Mesenchymal stem cell (in vitro differentiated cells and primary cell): ENCODE measurements at regions not wholly inside any gene's neighbourhood (a gene's known extent, or its start where the extent isn't known, plus 50 kb on each side); places are given as distances from the start of the nearest gene placed in this dataset.
A peak's percentile ranks its signal among the peaks of the same experiment; 100 is the strongest.

Experiments used
- DNase-seq: peaks from one replicate; pipeline ENCODE4 v3.0.0-alpha.2; 2013
- H2AFZ ChIP-seq: one replicate; pipeline ENCODE4 v1.6.1; 2013; ENCODE audit warnings: low read depth, mild to moderate bottlenecking, control low read depth, inconsistent platforms, low read length, moderate library complexity
- H2AK5ac ChIP-seq: 2 replicates; pipeline ENCODE4 v1.6.1; 2013; ENCODE audit warnings: low read length, moderate library complexity, mild to moderate bottlenecking, inconsistent platforms; ENCODE audit not compliant: severe bottlenecking
- H2BK120ac ChIP-seq: one replicate; pipeline ENCODE4 v1.6.1; 2013; ENCODE audit warnings: low read depth, mild to moderate bottlenecking, inconsistent platforms, low read length, moderate library complexity
- H2BK12ac ChIP-seq, 2 experiments: one replicate each; pipeline ENCODE4 v1.6.1; 2013; ENCODE audit warnings: inconsistent platforms in 2 of 2, low read length in 2 of 2, mild to moderate bottlenecking in 2 of 2, moderate library complexity in 2 of 2, control low read depth in 1 of 2
- H2BK15ac ChIP-seq: one replicate; pipeline ENCODE4 v1.6.1; 2013; ENCODE audit warnings: mild to moderate bottlenecking, low read depth, inconsistent platforms; ENCODE audit not compliant: poor library complexity, severe bottlenecking
- H2BK5ac ChIP-seq: 2 replicates; pipeline ENCODE4 v1.6.1; 2013; ENCODE audit warnings: low read depth, mild to moderate bottlenecking, low read length, control low read depth, inconsistent platforms; ENCODE audit not compliant: poor library complexity, severe bottlenecking
- H3K14ac ChIP-seq, 2 experiments: one replicate each; pipeline ENCODE4 v1.6.1; 2013; ENCODE audit warnings: inconsistent platforms in 2 of 2, low read length in 2 of 2, control low read depth in 1 of 2, mild to moderate bottlenecking in 1 of 2, moderate library complexity in 1 of 2
- H3K18ac ChIP-seq, 2 experiments: one replicate each; pipeline ENCODE4 v1.6.1; 2013; ENCODE audit warnings: inconsistent platforms in 2 of 2, low read length in 2 of 2, control low read depth in 1 of 2, low read depth in 1 of 2, mild to moderate bottlenecking in 1 of 2
- H3K23ac ChIP-seq, 2 experiments: one replicate each; pipeline ENCODE4 v1.6.1; 2013; ENCODE audit warnings: inconsistent platforms in 2 of 2, low read length in 2 of 2, mild to moderate bottlenecking in 2 of 2, moderate library complexity in 2 of 2, control low read depth in 1 of 2
- H3K27ac ChIP-seq: 2 replicates; pipeline ENCODE4 v1.5.1; 2013; ENCODE audit warnings: mild to moderate bottlenecking, moderate library complexity, low read length, control low read depth, inconsistent platforms; ENCODE audit not compliant: poor library complexity, severe bottlenecking
- H3K27me3 ChIP-seq, 2 experiments: 2 replicates each; pipeline versions ENCODE4 v1.6.1 to v1.7.0; 2013; ENCODE audit warnings: low read length in 2 of 2, mild to moderate bottlenecking in 2 of 2, moderate library complexity in 2 of 2, control low read depth in 1 of 2, inconsistent platforms in 1 of 2; ENCODE audit not compliant: control insufficient read depth in 1 of 2, insufficient read depth in 1 of 2
- H3K36me3 ChIP-seq, 2 experiments: 2 replicates each; pipeline versions ENCODE4 v1.6.1 to v1.7.0; 2013; ENCODE audit warnings: low read length in 2 of 2, control low read depth in 1 of 2, inconsistent platforms in 1 of 2, low read depth in 1 of 2, mild to moderate bottlenecking in 1 of 2; ENCODE audit not compliant: insufficient read depth in 2 of 2, control insufficient read depth in 1 of 2
- H3K4ac ChIP-seq, 2 experiments: one replicate each; pipeline ENCODE4 v1.6.1; 2013; ENCODE audit warnings: inconsistent platforms in 2 of 2, low read length in 2 of 2, mild to moderate bottlenecking in 2 of 2, moderate library complexity in 2 of 2, control low read depth in 1 of 2, low read depth in 1 of 2
- H3K4me1 ChIP-seq: 2 replicates; pipeline ENCODE4 v1.6.1; 2013; ENCODE audit warnings: low read depth, low read length, control low read depth; ENCODE audit not compliant: control insufficient read depth, insufficient read depth
- H3K4me2 ChIP-seq: 2 replicates; pipeline ENCODE4 v1.6.1; 2013; ENCODE audit warnings: low read length, mild to moderate bottlenecking, inconsistent platforms; ENCODE audit not compliant: poor library complexity, severe bottlenecking
- H3K4me3 ChIP-seq, 2 experiments: 2 replicates each; pipeline versions ENCODE4 v1.5.1 to v1.7.0; 2013; ENCODE audit warnings: low read length in 2 of 2, mild to moderate bottlenecking in 2 of 2, control low read depth in 1 of 2, low read depth in 1 of 2; ENCODE audit not compliant: insufficient read depth in 1 of 2
- H3K79me1 ChIP-seq: replicated peaks from 2 replicates; pipeline ENCODE4 v1.6.1; 2013; ENCODE audit warnings: mild to moderate bottlenecking, control low read depth, low read length, inconsistent platforms; ENCODE audit not compliant: poor library complexity, severe bottlenecking
- H3K9ac ChIP-seq: 2 replicates; pipeline ENCODE4 v1.7.0; 2013; ENCODE audit warnings: mild to moderate bottlenecking, low read length, moderate library complexity
- H3K9me3 ChIP-seq: 2 replicates; pipeline ENCODE4 v1.7.0; 2013; ENCODE audit warnings: mild to moderate bottlenecking, low read length; ENCODE audit not compliant: control insufficient read depth
- H4K8ac ChIP-seq: one replicate; pipeline ENCODE4 v1.6.1; 2013; ENCODE audit warnings: inconsistent platforms, mild to moderate bottlenecking, low read length, moderate library complexity
- H4K91ac ChIP-seq: one replicate; pipeline ENCODE4 v1.6.1; 2013; ENCODE audit warnings: mild to moderate bottlenecking, low read length, inconsistent platforms
- WGBS: methylation state at CpG from one replicate; pipeline ENCODE4 v1.1.7; 2013; ENCODE audit warnings: mixed read lengths; 5-methylcytosine and 5-hydroxymethylcytosine counted together

DNA sequence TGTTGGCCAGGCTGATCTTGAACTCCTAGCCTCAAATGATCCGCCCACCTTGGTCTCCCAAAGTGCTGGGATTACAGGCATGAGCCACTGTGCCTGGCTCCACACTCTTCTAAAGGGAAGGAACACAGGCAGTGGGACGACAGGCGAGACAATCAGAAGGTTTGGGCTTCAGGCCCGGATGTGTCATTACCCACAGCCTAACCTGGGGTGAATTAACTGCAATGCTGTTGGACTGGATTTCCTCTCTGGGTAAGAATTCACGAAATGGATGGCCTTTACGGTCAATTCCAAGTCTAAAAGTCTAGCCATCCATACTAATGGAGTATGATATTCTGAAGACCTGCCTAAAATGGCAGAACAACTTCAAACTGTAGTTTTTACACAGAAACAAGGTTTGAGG, 83.7 kb upstream of the CCDC28A start:
- no peak overlapping the region for H3K4me2 ChIP-seq
- H3K9me3 ChIP-seq: no peaks in the 10 kb centered on the region
- no peak overlapping the region for H2AK5ac ChIP-seq

DNA sequence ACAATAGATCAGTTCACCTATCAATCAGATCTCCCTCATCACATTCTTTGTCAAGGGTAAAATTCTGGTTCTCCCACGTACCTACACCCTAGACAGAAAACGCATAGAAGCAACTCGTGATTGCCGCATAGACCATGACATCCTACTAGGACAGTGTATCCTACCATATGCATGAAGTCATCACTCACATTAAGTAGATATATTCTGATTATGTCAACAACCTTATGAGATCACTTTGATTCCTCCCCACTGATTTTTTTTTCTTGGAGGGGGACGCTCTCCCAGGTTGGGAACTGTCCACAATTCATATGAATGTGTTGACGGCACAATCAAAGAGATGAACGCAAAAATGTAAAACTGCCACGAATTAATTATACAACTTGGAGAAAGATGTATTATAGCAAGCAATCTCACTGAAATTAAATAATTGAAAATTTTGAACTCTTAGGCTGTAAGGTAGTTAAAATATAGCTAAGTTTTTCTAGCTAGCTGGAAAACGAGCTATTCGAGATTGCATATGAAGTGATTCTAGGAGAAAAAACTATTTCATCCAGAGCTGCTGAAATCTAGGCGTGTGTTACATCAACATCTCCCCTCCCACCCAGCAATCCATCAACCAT, 82.5 kb upstream of the CCDC28A start:
- Histone ChIP-seq H2BK12ac (no peak overlapping the region), H3K4me1 (peaks cover 5% of the 10 kb centered on the region), H4K8ac (no peak overlapping the region), H3K4me3 (peak overlapping the region in 1 of 2 experiments; percentile 89), H3K18ac (no peak overlapping the region), H3K4me2 (peak overlapping the region; percentile 97), H3K79me1 (peaks cover 7% of the 10 kb centered on the region), H2BK5ac (no peak overlapping the region), H3K4ac (peak overlapping the region in 1 of 2 experiments; percentile 43), H2BK15ac (no peak overlapping the region), H2AFZ (no peak overlapping the region), H3K36me3 (no peaks in the 10 kb centered on the region), H3K14ac (no peak overlapping the region), H2AK5ac (no peak overlapping the region), H3K23ac (no peak overlapping the region), H4K91ac (no peak overlapping the region), H3K9ac (peak overlapping the region; percentile 82), H3K9me3 (no peaks in the 10 kb centered on the region), H3K27me3 (no peaks in the 10 kb centered on the region), H2BK120ac (no peak overlapping the region), H3K27ac (no peak overlapping the region)
- WGBS: 75% methylated on average over 8 of the region's 11 CpGs
- DNase-seq: peak; percentile 28

More for the DNA sequence above, 83.7 kb upstream of the CCDC28A start:
- no peak overlapping the region for H2BK5ac ChIP-seq
- H2BK120ac ChIP-seq: no peak overlapping the region
- H3K79me1 ChIP-seq: peaks cover 9% of the 10 kb centered on the region
- DNase-seq: no peak
- H3K4me1 ChIP-seq: peaks cover 5% of the 10 kb centered on the region
- H3K27ac ChIP-seq: no peak overlapping the region
- H2BK12ac ChIP-seq: no peak overlapping the region
- H3K4me3 ChIP-seq: no peak overlapping the region
- H3K18ac ChIP-seq: no peak overlapping the region
- H3K27me3 ChIP-seq: no peaks in the 10 kb centered on the region
- no peak overlapping the region for H3K9ac ChIP-seq
- H4K91ac ChIP-seq: no peak overlapping the region
- H4K8ac ChIP-seq: no peak overlapping the region
- 97% methylated on average over 5 of the region's 6 CpGs for WGBS
- no peak overlapping the region for H2BK15ac ChIP-seq
- no peak overlapping the region for H3K4ac ChIP-seq
- no peak overlapping the region for H2AFZ ChIP-seq
- H3K36me3 ChIP-seq: no peaks in the 10 kb centered on the region
- H3K23ac ChIP-seq: no peak overlapping the region
- no peak overlapping the region for H3K14ac ChIP-seq

DNA sequence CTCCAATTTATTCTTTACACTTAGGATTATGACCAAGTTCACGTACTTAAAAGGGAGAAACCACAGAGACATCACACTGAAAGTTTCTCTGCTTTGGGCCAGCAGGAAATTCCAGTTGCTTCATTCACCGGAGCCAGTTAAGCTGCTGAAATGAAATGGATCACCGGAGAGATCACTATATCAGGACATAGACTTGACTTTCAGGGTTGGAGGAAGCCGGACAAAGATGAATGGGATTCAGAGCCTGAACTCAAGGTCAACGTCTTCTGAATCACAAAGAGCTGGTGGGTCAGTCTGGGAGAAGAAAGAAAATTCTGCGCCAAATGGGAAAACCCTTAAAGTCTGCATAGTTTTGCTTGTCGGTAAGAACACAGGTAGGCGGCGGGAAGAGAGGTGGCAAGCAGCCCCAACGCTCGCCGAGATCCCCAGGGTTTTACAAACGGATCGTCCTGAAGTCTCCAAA, 81.9 kb upstream of the CCDC28A start:
- Histone ChIP-seq H2BK120ac (peak overlapping the region; percentile 42), H3K9ac (peak overlapping the region; percentile 82), H3K4me3 (peak overlapping the region; percentile 89 to 95), H3K4me2 (peak overlapping the region; percentile 97), H3K9me3 (no peaks in the 10 kb centered on the region), H3K79me1 (peaks cover 7% of the 10 kb centered on the region), H4K8ac (no peak overlapping the region), H2BK15ac (no peak overlapping the region), H3K27ac (peak overlapping the region; percentile 33), H2BK12ac (peak overlapping the region in 1 of 2 experiments; percentile 31), H2AK5ac (no peak overlapping the region), H3K18ac (no peak overlapping the region), H2BK5ac (no peak overlapping the region), H3K27me3 (no peaks in the 10 kb centered on the region), H4K91ac (no peak overlapping the region), H3K14ac (no peak overlapping the region), H3K23ac (no peak overlapping the region), H3K36me3 (no peaks in the 10 kb centered on the region), H3K4ac (peak overlapping the region in 1 of 2 experiments; percentile 69), H3K4me1 (peaks cover 5% of the 10 kb centered on the region), H2AFZ (peak overlapping the region; percentile 69)
- WGBS: 1% methylated on average over 14 of the region's 14 CpGs
- peak; percentile 79 for DNase-seq

DNA sequence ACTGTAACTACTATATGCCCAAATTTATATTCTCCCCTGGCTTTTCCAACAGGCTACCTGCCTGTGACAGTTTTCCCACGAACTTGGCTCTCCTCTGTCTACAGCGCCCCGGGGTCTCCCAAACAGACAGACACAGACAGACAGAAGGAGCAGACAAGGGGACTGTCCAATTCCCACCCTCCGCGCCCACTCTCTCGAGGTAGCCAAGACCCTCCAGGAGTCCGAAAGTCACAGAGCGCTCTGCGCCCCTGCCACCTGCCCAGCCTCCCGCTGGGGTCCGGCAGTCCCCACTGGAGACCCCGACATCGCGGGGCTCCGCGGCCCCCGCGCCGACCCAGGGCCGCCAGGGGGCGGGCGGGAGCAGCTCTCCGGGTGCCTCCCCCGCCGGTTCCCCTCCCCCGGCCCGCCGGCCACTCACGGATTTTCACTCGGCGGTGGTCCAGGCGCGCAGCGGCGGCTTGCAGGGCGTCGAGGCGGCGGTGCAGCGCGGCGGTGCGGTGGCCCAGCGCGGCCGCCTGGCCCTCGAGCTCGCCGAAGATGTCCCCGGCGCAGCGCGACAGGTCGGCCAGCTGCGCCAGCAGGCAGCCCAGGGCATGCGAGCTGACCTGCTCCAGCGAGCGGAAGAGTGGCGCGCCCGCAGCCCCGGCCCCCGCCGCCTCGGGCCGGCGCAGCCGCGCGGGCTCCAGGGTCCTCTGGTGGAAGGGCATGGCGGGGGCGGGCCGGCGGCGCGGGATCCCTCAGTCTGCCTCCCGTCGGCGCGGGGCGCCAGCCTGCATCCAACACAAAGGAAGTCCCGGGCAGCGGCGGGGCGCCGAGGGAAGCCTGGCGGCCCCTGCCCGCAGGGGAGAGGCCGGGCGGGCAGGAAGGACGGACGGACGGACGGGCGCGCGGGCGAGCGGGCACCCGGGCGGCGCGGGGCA, 81.3 kb upstream of the CCDC28A start:
- no peak overlapping the region for H2AK5ac ChIP-seq
- peak overlapping the region; percentile 89 to 95 for H3K4me3 ChIP-seq
- peak overlapping the region; percentile 95 to 100 for H3K18ac ChIP-seq
- H3K36me3 ChIP-seq: no peaks in the 10 kb centered on the region
- H3K23ac ChIP-seq: peak overlapping the region in 1 of 2 experiments; percentile 89
- peaks cover 5% of the 10 kb centered on the region for H3K4me1 ChIP-seq
- H2BK120ac ChIP-seq: peak overlapping the region; percentile 92
- peak overlapping the region; percentile 95 for H2AFZ ChIP-seq
- peak overlapping the region; percentile 97 for H3K4me2 ChIP-seq
- H3K27me3 ChIP-seq: no peaks in the 10 kb centered on the region
- no peak overlapping the region for H3K27ac ChIP-seq
- peak overlapping the region in 1 of 2 experiments; percentile 98 for H3K14ac ChIP-seq
- peak overlapping the region; percentile 82 for H3K9ac ChIP-seq
- H3K4ac ChIP-seq: peak overlapping the region; percentile 70 to 95
- peak overlapping the region; percentile 85 for H4K8ac ChIP-seq
- H2BK15ac ChIP-seq: peak overlapping the region; percentile 57
- H3K79me1 ChIP-seq: peaks cover 7% of the 10 kb centered on the region
- H2BK12ac ChIP-seq: peak overlapping the region in 1 of 2 experiments; percentile 90
- no peaks in the 10 kb centered on the region for H3K9me3 ChIP-seq
- no peak overlapping the region for H2BK5ac ChIP-seq
- H4K91ac ChIP-seq: peak overlapping the region; percentile 89
- DNase-seq: peak; percentile 71
- under 1% methylated on average over 81 of the region's 103 CpGs for WGBS
